ENCODE measurements at regions not wholly inside any gene's neighbourhood (a gene's known extent, or its start where the extent isn't known, plus 50 kb on each side); places are given as distances from the start of the nearest gene placed in this dataset.

DNA sequence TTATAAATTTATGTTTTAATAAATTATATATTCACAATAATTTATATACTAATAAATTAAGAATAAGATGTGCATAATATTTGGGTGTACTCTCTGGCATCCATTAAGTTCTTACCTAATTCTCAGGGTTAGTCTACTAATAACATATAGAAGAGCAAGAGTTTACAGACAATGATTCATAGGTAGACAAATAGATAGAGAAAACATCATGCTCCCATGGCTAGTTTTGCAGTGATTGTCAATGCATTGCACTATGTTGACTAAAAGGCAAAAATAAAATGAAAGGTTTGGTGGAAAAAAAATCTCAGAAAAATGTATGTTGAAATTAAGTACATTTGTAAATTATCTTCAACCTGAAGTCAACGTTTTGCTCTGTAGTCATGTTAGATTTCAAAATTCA lies 606.0 kb downstream of the KCTD8 start:
- TF ChIP-seq POLR2A (IDR thresholded peaks at IDR 0.05; ENCODE audit: low read depth, low read length), result no peak
- DNase-seq (ENCODE audit: insufficient read length, low spot score) (no peak), FAIRE-seq (no peak)

DNA sequence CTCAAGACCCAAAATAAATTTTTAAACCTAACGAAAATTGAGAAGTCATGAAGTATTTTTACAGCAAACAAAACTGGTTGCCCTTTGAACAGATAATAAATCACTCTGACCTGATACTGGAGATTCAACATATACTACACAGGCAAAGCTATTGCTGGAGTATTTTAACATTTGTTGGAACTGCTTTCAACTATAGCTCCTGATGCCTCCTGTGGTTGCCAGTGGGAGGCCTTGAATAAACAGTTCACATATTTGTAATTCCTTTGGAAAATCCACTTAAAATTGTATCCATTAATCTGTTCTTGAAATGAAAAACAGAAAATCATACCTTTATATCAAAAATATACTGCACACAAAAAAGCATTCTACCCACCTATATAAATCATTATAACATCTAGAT lies 605.1 kb downstream of the KCTD8 start:
- DNase-seq (ENCODE audit: insufficient read length, low spot score), result no peak
- no peak for FAIRE-seq
- no peak for TF ChIP-seq POLR2A (IDR thresholded peaks at IDR 0.05; ENCODE audit: low read depth, low read length)

DNA sequence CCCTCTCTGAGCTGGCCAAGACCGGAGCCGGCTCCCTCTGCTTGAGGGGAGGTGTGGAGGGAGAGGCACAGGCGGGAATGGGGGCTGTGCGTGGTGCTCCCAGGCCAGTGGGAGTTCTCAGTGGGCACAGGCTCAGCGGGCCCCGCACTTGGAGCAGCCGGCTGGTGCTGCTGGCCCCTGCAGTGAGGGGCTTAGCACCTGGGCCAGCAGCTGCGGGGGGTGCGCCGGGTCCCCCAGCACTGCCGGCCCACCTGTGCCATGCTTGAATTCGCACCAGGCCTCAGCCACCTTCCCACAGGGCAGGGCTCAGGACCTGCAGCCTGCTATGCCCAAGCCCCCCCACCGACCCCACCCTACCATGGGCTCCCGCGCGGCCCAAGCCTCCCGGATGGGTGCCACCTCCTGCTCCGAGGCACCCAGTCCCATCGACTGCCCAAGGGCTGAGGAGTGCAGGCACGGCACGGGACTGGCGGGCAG lies 602.5 kb downstream of the KCTD8 start:
- no peak for FAIRE-seq
- no peak for TF ChIP-seq POLR2A (IDR thresholded peaks at IDR 0.05; ENCODE audit: low read depth, low read length)
- DNase-seq (ENCODE audit: insufficient read length, low spot score), result no peak

DNA sequence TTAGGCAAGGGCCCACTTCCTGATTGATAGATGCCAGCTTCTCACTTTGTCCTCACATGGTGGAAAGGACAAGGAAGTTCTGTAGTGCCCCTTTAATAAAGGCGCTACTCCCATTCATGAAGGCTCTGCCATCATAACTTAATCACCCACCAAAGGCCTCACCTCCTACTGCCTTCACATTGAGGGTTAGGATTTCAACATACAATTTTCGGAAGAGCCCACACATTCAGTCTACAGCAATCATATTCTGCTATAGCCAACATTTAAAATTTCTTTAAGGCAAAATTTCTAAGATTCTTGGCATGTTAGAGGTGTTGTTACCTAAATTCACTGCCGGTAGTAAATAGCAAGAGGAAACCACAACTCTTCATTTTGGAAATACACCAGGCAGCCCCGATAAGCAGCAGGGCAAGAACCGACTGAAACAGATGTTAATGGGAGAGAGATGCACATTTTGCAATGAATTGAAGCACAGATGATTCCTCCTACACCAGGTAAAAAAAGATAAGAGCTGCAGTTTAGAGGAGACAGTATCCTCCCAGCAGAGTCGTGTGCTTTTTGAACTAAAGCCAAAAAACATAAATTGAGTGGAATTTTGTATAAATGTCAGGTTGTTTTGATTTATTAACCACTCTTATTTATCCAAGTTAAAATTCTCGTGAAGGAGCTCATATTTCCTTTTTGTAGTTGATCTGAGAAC lies 594.9 kb downstream of the KCTD8 start:
- FAIRE-seq, result no peak
- DNase-seq (ENCODE audit: insufficient read length, low spot score), result no peak
- no peak for TF ChIP-seq POLR2A (IDR thresholded peaks at IDR 0.05; ENCODE audit: low read depth, low read length)

DNA sequence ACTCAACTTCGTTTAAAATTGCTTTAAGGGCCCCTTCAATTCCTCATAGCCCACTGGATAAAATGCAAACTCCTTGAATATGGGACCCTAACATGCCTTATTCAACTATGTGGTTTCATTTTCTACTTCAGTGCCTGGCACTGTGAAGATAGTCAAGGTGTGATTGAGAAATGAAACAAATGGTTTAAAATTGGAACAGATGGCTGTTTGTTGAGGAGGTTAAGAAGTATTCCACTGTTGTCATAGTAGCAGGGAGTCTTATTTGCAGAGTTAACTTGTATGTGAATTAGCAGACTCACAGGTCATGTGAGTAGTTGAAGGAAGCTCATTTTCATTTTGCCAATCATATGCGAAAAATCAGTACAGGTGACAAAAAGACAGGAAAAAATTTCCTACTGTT lies 593.3 kb downstream of the KCTD8 start:
- DNase-seq (ENCODE audit: insufficient read length, low spot score) (no peak), FAIRE-seq (no peak)
- TF ChIP-seq POLR2A (IDR thresholded peaks at IDR 0.05; ENCODE audit: low read depth, low read length), result no peak

DNA sequence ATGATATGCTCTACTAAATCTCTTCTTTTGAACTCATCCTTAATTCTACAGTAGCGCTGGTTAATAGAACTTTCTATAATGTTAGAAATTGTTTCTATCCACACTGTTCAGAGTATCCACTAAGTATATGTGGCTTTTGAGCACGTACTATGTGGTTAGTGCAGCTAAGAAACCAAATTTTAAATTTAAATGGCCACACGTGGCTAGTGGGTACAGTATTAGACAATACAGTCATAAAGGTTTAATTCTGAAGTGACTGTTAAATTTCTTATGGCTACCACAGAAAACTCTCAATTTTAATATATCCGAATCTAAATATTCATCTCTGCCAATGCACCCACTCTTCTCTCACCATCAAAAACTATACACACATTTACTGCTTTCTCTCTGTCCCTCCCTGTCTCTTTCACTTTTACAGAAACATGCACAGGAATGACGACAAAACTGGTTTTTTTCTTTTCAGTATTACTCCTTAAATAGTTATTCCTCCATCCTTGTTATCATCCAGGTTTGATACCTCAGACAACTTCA lies 583.9 kb downstream of the KCTD8 start:
- FAIRE-seq (no peak), DNase-seq (ENCODE audit: insufficient read length, low spot score) (no peak)
- TF ChIP-seq POLR2A (IDR thresholded peaks at IDR 0.05; ENCODE audit: low read depth, low read length), result no peak

DNA sequence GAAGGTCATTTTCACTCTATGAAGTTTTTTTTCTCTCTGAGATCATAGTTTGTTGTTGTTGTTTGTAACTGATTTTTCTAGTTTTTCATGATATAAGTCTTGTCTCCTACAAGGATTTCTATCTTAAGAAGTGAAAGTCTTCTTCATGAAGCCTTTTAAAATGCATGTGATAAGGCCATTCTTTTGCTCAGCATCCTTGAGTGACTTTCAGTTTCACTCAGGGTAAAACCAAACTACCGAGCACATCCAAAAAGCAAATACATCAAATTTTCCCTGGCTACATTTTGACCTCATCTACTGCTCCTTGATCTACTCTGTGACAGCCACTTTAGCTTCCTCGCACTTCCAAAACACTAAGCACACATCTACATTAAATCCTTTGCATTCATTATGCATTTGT lies 580.7 kb downstream of the KCTD8 start:
- TF ChIP-seq POLR2A (IDR thresholded peaks at IDR 0.05; ENCODE audit: low read depth, low read length), result no peak
- no peak for FAIRE-seq
- DNase-seq (ENCODE audit: insufficient read length, low spot score), result no peak

DNA sequence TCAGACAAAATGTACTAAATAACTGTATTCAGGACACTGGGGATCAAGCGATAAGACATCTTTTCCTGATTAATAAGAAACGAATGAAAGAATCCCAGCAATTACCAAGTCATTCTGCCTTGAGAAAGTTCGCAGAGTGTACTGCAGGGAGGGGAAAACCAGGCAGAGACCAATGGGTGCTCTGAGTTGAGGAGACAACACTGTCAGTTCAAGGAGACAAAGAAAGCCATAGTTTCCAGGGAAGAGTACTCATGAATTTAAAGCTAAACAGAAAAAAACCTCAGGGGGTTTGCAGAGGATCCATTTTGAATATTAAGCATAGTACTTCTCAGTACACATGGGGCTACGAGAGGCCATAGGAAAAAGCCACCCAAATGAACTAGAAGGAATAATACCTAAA lies 573.0 kb downstream of the KCTD8 start:
- DNase-seq (ENCODE audit: insufficient read length, low spot score), result no peak
- FAIRE-seq, result no peak

DNA sequence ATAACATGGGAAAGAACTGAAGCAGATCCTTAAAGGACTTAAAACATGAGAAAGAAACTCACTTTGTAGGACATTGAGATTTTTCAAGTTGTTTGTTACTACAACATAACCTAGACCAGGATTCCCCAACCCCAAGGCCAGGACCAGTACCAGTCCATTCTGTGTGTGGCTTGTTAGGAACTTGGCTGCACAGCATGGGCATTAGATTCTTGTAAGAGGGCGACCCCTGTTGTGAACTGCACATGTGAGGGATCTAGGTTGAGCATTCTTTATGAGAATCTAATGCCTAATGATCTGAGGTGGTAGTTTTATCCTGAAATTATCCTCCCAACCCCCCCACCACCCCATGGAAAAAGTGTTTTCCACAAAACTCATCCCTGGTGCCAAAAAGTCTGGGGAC lies 566.1 kb downstream of the KCTD8 start:
- no peak for TF ChIP-seq POLR2A (IDR thresholded peaks at IDR 0.05; ENCODE audit: low read depth, low read length)
- FAIRE-seq (no peak), DNase-seq (ENCODE audit: insufficient read length, low spot score) (no peak)

More for the DNA sequence above, 573.0 kb downstream of the KCTD8 start:
- no peak for TF ChIP-seq POLR2A (IDR thresholded peaks at IDR 0.05; ENCODE audit: low read depth, low read length)

DNA sequence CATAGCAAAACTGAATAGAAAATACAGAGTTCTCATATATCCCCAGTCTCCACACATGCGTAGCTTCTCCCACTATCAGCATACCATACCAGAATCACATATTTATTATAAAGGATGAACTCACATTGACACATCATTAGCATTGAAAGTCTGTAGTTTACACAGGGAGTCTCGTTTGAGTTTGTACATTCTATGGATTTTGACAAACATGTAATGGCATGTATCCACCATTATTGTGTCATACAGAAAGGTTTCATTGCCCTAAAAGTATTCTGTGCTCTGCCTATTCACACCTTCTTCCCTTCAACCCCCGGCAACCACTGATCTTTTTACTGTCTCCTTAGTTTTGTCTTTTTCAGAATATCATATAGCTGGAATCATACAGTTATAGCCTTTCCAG lies 562.4 kb downstream of the KCTD8 start:
- FAIRE-seq, result no peak

DNA sequence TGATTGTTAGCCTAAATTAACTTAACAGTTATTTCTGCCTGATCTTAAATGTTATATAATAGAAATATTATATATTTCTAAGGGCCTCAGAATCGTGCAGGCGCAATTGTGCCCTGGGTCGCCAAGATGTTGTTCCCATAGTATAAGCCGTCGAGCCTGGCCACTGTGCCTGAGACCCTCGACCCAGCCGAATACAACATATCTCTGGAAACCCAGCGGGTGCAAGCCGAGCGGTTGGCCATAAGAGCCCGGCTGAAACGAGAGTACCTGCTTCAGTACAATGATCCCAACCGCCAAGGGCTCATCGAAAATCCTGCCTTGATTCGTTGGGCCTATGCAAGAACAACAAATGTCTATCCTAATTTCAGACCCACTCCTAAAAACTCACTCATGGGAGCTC lies 549.8 kb downstream of the KCTD8 start:
- FAIRE-seq (no peak), DNase-seq (ENCODE audit: insufficient read length, low spot score) (no peak)
- TF ChIP-seq POLR2A (IDR thresholded peaks at IDR 0.05; ENCODE audit: low read depth, low read length), result no peak

More for the DNA sequence above, 562.4 kb downstream of the KCTD8 start:
- TF ChIP-seq POLR2A (IDR thresholded peaks at IDR 0.05; ENCODE audit: low read depth, low read length), result no peak
- no peak for DNase-seq (ENCODE audit: insufficient read length, low spot score)

DNA sequence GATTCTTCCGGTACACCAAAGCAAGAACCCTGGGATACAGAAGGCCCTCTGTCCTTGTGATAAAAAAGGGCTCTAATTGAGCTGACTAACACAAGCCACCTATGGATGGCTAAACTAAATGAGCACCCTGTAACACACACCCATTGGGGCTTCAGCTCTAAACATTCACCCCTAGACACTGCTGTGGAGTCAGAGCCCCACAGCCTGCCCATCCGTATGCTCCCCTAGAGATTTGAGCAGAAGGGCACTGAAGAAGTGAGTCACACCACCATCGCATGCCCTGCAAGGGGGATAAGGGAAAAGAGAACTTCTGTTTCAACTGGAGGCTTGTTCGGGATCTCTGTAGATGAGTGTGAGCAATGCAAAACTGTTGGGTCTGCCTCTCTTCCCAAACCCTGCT lies 545.2 kb downstream of the KCTD8 start:
- TF ChIP-seq POLR2A (IDR thresholded peaks at IDR 0.05; ENCODE audit: low read depth, low read length), result no peak
- FAIRE-seq (no peak), DNase-seq (ENCODE audit: insufficient read length, low spot score) (no peak)

DNA sequence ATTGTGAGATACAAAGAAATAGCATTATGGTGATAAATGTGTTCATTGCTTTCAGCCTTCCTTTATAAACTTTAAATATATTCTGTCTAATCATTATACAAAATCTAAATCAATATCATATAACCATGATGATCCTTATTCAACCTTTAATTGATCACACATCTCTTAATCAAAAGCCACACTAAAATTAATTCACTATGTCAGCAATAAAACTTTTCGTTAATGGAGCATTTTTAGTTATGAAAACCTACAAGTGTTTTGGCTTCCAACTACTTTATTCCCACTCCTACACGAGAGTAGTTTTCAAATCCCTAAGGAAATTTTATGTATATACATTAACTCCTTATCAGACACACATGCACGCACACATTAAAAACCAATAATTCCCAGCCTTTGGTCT lies 530.2 kb downstream of the KCTD8 start:
- FAIRE-seq, result no peak
- TF ChIP-seq POLR2A (IDR thresholded peaks at IDR 0.05; ENCODE audit: low read depth, low read length), result no peak

DNA sequence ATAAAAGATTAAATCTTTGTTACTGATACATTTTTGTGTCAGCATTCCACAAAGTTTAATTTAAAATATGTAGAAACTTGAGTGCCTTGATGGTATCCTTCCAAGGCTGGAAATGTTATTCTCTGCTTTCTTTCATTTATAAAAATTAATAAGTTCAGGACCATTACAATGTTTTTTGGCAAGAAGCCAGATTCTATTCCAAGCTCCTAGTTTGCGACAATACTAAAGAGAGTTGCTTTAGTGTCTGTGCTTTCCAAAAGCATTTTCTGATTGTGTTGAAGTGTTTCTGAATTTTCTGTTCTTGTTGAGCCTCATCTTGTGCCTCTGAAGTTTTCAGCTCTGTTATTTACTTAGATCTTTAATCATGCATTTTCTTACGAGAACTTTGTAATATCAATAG lies 516.2 kb downstream of the KCTD8 start:
- no peak for TF ChIP-seq POLR2A (IDR thresholded peaks at IDR 0.05; ENCODE audit: low read depth, low read length)
- DNase-seq (ENCODE audit: insufficient read length, low spot score), result no peak
- FAIRE-seq, result no peak

More for the DNA sequence above, 530.2 kb downstream of the KCTD8 start:
- no peak for DNase-seq (ENCODE audit: insufficient read length, low spot score)

DNA sequence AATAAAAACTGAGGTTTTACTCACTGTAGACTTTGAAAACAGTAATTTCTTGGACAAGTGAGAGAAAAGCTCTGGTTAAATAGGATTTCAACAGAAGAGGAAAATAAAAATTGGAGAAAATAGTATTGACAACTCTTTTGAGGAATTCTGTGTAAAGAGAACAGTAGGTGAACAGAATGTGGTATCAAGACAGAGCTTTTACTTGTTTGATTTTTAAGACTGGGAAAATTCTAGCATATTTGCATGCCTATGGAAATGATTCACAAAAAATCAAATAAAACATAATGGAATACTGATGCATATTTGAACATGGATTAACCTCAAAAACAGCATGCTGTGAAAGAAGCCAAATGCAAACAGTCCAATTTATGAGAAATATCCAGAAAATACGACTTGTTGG lies 504.6 kb downstream of the KCTD8 start:
- TF ChIP-seq POLR2A (IDR thresholded peaks at IDR 0.05; ENCODE audit: low read depth, low read length), result no peak
- DNase-seq (ENCODE audit: insufficient read length, low spot score) (no peak), FAIRE-seq (no peak)
